SK-N-DZ (cell line): ENCODE measurements at regions not wholly inside any gene's neighbourhood (a gene's known extent, or its start where the extent isn't known, plus 50 kb on each side); places are given as distances from the start of the nearest gene placed in this dataset.
"Not testable (repeated sequence)": the region's sequence is repeated elsewhere in the genome, so short reads cannot be mapped to it uniquely, and the experiment has no call there.

Experiments
- DNase-seq: peaks from one replicate; pipeline ENCODE4 v3.0.0-alpha.2; 2015; ENCODE audit warnings: low spot score

GRCh38 chr2:220601674-220602073 is 970.4 kb downstream of the EPHA4 start:
- DNase-seq = no peak

- not testable (repeated sequence) for DNase-seq
Measured at GRCh38 chr2:220613004-220613403, 959.1 kb downstream of the EPHA4 start.

- no peak for DNase-seq
Measured at GRCh38 chr2:220614064-220614463, 958.0 kb downstream of the EPHA4 start.

GRCh38 chr2:220619525-220620220 is 952.4 kb downstream of the EPHA4 start:
- DNase-seq = no peak

- no peak for DNase-seq
Measured at GRCh38 chr2:220626603-220627002, 945.5 kb downstream of the EPHA4 start.

GRCh38 chr2:220628252-220628651 is 943.9 kb downstream of the EPHA4 start:
- DNase-seq = no peak

- no peak for DNase-seq
Measured at GRCh38 chr2:220641137-220641536, 931.0 kb downstream of the EPHA4 start.

- no peak for DNase-seq
Measured at GRCh38 chr2:220646424-220646823, 925.7 kb downstream of the EPHA4 start.

GRCh38 chr2:220648628-220649027 is 923.5 kb downstream of the EPHA4 start:
- DNase-seq = no peak

GRCh38 chr2:220653776-220654175 is 918.3 kb downstream of the EPHA4 start:
- no peak for DNase-seq

- no peak for DNase-seq
Measured at GRCh38 chr2:220654322-220654721, 917.8 kb downstream of the EPHA4 start.

- no peak for DNase-seq
Measured at GRCh38 chr2:220660277-220661145, 911.6 kb downstream of the EPHA4 start.

GRCh38 chr2:220662431-220662830 is 909.7 kb downstream of the EPHA4 start:
- no peak for DNase-seq

GRCh38 chr2:220663065-220663464 is 909.0 kb downstream of the EPHA4 start:
- no peak for DNase-seq

GRCh38 chr2:220664272-220665107 is 907.6 kb downstream of the EPHA4 start:
- DNase-seq = no peak

- DNase-seq = no peak
Measured at GRCh38 chr2:220665108-220665471, 907.0 kb downstream of the EPHA4 start.

GRCh38 chr2:220669324-220669723 is 902.8 kb downstream of the EPHA4 start:
- no peak for DNase-seq

- DNase-seq = no peak
Measured at GRCh38 chr2:220670511-220670910, 901.6 kb downstream of the EPHA4 start.

- no peak for DNase-seq
Measured at GRCh38 chr2:220673151-220673874, 898.8 kb downstream of the EPHA4 start.

GRCh38 chr2:220674033-220674432 is 898.1 kb downstream of the EPHA4 start:
- DNase-seq = no peak

- no peak for DNase-seq
Measured at GRCh38 chr2:220676695-220677094, 895.4 kb downstream of the EPHA4 start.
